ELR (cell line): ENCODE measurements at regions not wholly inside any gene's neighbourhood (a gene's known extent, or its start where the extent isn't known, plus 50 kb on each side); places are given as distances from the start of the nearest gene placed in this dataset.
A peak's percentile ranks its signal among the peaks of the same experiment; 100 is the strongest.

ENCODE experiments used
- DNase-seq: peaks from one replicate; pipeline ENCODE4 v3.0.0-alpha.2; 2015; ENCODE audit warnings: low read depth

- DNase-seq, result no peak
These were observed 67.9 kb upstream of the MACF1 start for GRCh38 chr1:39136638-39137037.

GRCh38 chr1:39139723-39140360 lies 64.7 kb upstream of the MACF1 start:
- DNase-seq, result no peak

GRCh38 chr1:39141925-39142324 lies 62.6 kb upstream of the MACF1 start:
- no peak for DNase-seq

GRCh38 chr1:39142401-39143060 lies 62.0 kb upstream of the MACF1 start:
- no peak for DNase-seq

- no peak for DNase-seq
These were observed 59.6 kb upstream of the MACF1 start for GRCh38 chr1:39144924-39145323.

- DNase-seq, result peak; percentile 30
These were observed 59.0 kb upstream of the MACF1 start for GRCh38 chr1:39145331-39145965.

GRCh38 chr1:39146681-39147080 lies 57.8 kb upstream of the MACF1 start:
- no peak for DNase-seq

- DNase-seq, result no peak
These were observed 57.1 kb upstream of the MACF1 start for GRCh38 chr1:39147099-39148025.

GRCh38 chr1:39148942-39149341 lies 55.6 kb upstream of the MACF1 start:
- DNase-seq, result no peak

GRCh38 chr1:39149509-39149908 lies 55.0 kb upstream of the MACF1 start:
- no peak for DNase-seq

- DNase-seq, result no peak
These were observed 53.7 kb upstream of the MACF1 start for GRCh38 chr1:39150779-39151178.

GRCh38 chr1:39151267-39151666 lies 53.2 kb upstream of the MACF1 start:
- DNase-seq, result no peak

GRCh38 chr1:39152923-39153322 lies 51.6 kb upstream of the MACF1 start:
- no peak for DNase-seq

GRCh38 chr1:39153684-39154083 lies 50.8 kb upstream of the MACF1 start:
- DNase-seq, result no peak

- DNase-seq, result peak; percentile 82
These were observed 49.7 kb upstream of the MACF1 start for GRCh38 chr1:39154553-39155421.
